GM12892 (cell line): ENCODE measurements at regions not wholly inside any gene's neighbourhood (a gene's known extent, or its start where the extent isn't known, plus 50 kb on each side); places are given as distances from the start of the nearest gene placed in this dataset.

Experiments used
- POLR2AphosphoS5 ChIP-seq: IDR thresholded peaks from 2 replicates; pipeline ENCODE4 v1.6.1; 2011; ENCODE audit warnings: low read depth, low read length, control low read depth
- TAF1 ChIP-seq: IDR thresholded peaks from 2 replicates; pipeline ENCODE4 v1.6.1; 2011; ENCODE audit warnings: low read depth, mild to moderate bottlenecking, control low read depth, low read length, borderline replicate concordance

DNA sequence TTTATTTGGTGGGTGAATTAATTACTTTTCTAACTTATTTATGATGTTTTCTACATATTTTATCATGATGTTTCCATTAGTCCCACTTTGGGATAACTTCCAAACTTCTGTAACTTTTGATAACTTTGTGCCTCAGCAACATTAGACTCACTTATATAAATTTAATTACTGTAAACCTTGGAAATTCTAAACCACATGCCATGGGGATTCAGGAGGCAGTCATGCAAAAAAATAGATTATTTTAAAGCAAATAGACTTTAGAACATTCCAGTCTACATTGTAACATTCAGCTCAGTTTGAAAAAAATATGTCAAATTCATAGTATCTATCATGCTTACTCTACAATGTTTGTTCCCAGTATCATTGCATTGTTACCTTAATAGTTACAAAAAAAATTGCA lies 728.5 kb upstream of the NRXN1 start:
- TF ChIP-seq POLR2AphosphoS5 = no peak
- no peak for TF ChIP-seq TAF1
